Kidney epithelial cell (primary cell): ENCODE measurements at regions not wholly inside any gene's neighbourhood (a gene's known extent, or its start where the extent isn't known, plus 50 kb on each side); places are given as distances from the start of the nearest gene placed in this dataset.

Source experiments
- DNase-seq: peaks from one replicate; pipeline ENCODE4 v3.0.0-alpha.2; 2010; ENCODE audit warnings: low read depth
- H3K27me3 ChIP-seq: 2 replicates; pipeline ENCODE4 v1.6.0; 2011; ENCODE audit warnings: low read length; ENCODE audit not compliant: control insufficient read depth, insufficient read depth
- H3K36me3 ChIP-seq: 2 replicates; pipeline ENCODE4 v1.5.1; 2011; ENCODE audit warnings: low read length; ENCODE audit not compliant: control insufficient read depth, insufficient read depth
- H3K4me3 ChIP-seq: 2 replicates; pipeline ENCODE4 v1.5.1; 2011; ENCODE audit warnings: low read depth, mild to moderate bottlenecking, control low read depth, low read length
- CTCF ChIP-seq: IDR thresholded peaks from 2 replicates; pipeline ENCODE4 v1.5.1; 2011; ENCODE audit warnings: mild to moderate bottlenecking, moderate library complexity, low read length, control low read depth, inconsistent platforms; ENCODE audit not compliant: insufficient read depth, poor library complexity, severe bottlenecking

GRCh38 chr12:46908236-46908935 is 82.6 kb upstream of the SLC38A4 start:
- Histone ChIP-seq H3K4me3 (no peak overlapping the region), H3K27me3 (no peaks in the 10 kb centered on the region), H3K36me3 (no peaks in the 10 kb centered on the region)
- DNase-seq = no peak
- no peak for TF ChIP-seq CTCF

- Histone ChIP-seq H3K27me3 (no peaks in the 10 kb centered on the region), H3K36me3 (no peaks in the 10 kb centered on the region), H3K4me3 (no peak overlapping the region)
- TF ChIP-seq CTCF = no peak
- DNase-seq = no peak
These were observed 83.3 kb upstream of the SLC38A4 start for GRCh38 chr12:46908936-46909635.

GRCh38 chr12:46910830-46911229 is 85.0 kb upstream of the SLC38A4 start:
- Histone ChIP-seq H3K27me3 (no peaks in the 10 kb centered on the region), H3K36me3 (no peaks in the 10 kb centered on the region), H3K4me3 (no peak overlapping the region)
- no peak for DNase-seq
- no peak for TF ChIP-seq CTCF

- DNase-seq = no peak
- H3K36me3 ChIP-seq = no peaks in the 10 kb centered on the region
- no peak overlapping the region for H3K4me3 ChIP-seq
- TF ChIP-seq CTCF = no peak
- H3K27me3 ChIP-seq = no peaks in the 10 kb centered on the region
These were observed 88.5 kb upstream of the SLC38A4 start for GRCh38 chr12:46914336-46914735.

- no peak for TF ChIP-seq CTCF
- Histone ChIP-seq H3K27me3 (no peaks in the 10 kb centered on the region), H3K4me3 (no peak overlapping the region), H3K36me3 (no peaks in the 10 kb centered on the region)
- no peak for DNase-seq
These were observed 89.3 kb upstream of the SLC38A4 start for GRCh38 chr12:46915082-46915481.
